OCI-LY7 (cell line): ENCODE measurements at regions not wholly inside any gene's neighbourhood (a gene's known extent, or its start where the extent isn't known, plus 50 kb on each side); places are given as distances from the start of the nearest gene placed in this dataset.

Source experiments
- CTCF ChIP-seq: fragments of 200-600 bp; sonication (generic); conservative IDR thresholded peaks from 2 replicates; pipeline ENCODE4 v1.5.1; 2014; ENCODE audit warnings: mild to moderate bottlenecking, antibody characterized with exemption, low read length, moderate library complexity, mixed read lengths
- EZH2phosphoT487 ChIP-seq: fragments of 200-600 bp; sonication (generic); IDR thresholded peaks from 2 replicates; pipeline ENCODE4 v1.6.1; 2018; ENCODE audit warnings: low read depth, borderline replicate concordance, mild to moderate bottlenecking, mixed run types, antibody characterized with exemption, low read length, moderate library complexity, mixed read lengths

GRCh38 chr6:6412700-6413099 lies 92.2 kb upstream of the F13A1 start:
- TF ChIP-seq CTCF = no peak
- no peak for TF ChIP-seq EZH2phosphoT487
